WI38 (cell line): ENCODE measurements at regions not wholly inside any gene's neighbourhood (a gene's known extent, or its start where the extent isn't known, plus 50 kb on each side); places are given as distances from the start of the nearest gene placed in this dataset.

Experiments
- H3K4me3 ChIP-seq: 2 replicates; pipeline ENCODE4 v1.5.1; 2011; ENCODE audit warnings: low read depth, mild to moderate bottlenecking, control low read depth, low read length
- TF ChIP-seq, protein P1 (sequence below): IDR thresholded peaks from 2 replicates; pipeline ENCODE4 v1.5.1; 2012; ENCODE audit warnings: low read depth, mild to moderate bottlenecking, control low read depth, low read length

GRCh38 chr6:92446052-92446451, 973.3 kb downstream of the EPHA7 start:
- TF ChIP-seq, protein P1, sequence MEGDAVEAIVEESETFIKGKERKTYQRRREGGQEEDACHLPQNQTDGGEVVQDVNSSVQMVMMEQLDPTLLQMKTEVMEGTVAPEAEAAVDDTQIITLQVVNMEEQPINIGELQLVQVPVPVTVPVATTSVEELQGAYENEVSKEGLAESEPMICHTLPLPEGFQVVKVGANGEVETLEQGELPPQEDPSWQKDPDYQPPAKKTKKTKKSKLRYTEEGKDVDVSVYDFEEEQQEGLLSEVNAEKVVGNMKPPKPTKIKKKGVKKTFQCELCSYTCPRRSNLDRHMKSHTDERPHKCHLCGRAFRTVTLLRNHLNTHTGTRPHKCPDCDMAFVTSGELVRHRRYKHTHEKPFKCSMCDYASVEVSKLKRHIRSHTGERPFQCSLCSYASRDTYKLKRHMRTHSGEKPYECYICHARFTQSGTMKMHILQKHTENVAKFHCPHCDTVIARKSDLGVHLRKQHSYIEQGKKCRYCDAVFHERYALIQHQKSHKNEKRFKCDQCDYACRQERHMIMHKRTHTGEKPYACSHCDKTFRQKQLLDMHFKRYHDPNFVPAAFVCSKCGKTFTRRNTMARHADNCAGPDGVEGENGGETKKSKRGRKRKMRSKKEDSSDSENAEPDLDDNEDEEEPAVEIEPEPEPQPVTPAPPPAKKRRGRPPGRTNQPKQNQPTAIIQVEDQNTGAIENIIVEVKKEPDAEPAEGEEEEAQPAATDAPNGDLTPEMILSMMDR: no peak
- H3K4me3 ChIP-seq: no peak overlapping the region

DNA sequence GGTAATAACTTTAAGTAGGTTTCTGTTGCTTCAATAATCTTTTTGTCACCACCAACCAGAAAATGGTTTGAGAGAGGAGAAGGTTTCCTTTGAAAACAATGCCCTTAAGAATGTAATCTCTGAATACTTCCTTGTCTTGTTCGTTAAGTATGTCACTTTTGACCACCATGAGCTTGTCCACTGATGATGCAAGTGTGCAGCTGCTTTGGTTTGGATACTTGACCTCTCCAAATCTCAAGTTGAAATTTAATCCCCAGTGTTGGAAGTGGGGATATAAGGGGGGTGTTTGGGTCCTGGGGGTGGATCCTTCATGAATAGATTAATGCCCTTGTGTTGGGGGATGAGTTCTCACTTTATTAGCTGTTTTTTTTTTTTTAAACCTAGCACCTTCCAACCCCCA, 985.4 kb downstream of the EPHA7 start:
- TF ChIP-seq, protein P1: no peak
- H3K4me3 ChIP-seq: no peak overlapping the region

DNA sequence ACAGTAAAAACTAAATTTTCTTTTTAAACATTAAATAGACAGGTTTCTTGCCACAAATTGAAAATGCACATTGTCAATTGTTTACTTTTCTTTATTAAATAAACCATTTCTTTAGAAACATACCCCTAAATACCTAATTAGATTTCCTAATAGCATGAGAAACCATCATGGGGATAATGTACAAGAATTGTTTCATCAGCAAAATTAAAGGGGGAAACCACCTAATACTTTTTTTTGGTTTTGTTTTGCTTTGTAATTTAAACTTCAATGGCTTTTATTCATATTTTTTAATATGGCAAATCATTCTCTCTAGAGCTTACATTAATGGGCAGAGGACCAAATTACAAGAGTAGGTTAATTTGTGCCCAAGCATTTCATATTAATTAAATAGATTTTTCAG, 987.9 kb downstream of the EPHA7 start:
- no peak overlapping the region for H3K4me3 ChIP-seq
- TF ChIP-seq, protein P1: no peak

GRCh38 chr6:92428448-92428847, 990.9 kb downstream of the EPHA7 start:
- TF ChIP-seq, protein P1: no peak

GRCh38 chr6:92427453-92427852, 991.9 kb downstream of the EPHA7 start:
- H3K4me3 ChIP-seq: no peak overlapping the region
- TF ChIP-seq, protein P1: no peak

More at GRCh38 chr6:92428448-92428847, 990.9 kb downstream of the EPHA7 start:
- H3K4me3 ChIP-seq: no peak overlapping the region

- TF ChIP-seq, protein P1: no peak
- no peak overlapping the region for H3K4me3 ChIP-seq
Measured at GRCh38 chr6:92415656-92416055, 1003.7 kb downstream of the EPHA7 start.

DNA sequence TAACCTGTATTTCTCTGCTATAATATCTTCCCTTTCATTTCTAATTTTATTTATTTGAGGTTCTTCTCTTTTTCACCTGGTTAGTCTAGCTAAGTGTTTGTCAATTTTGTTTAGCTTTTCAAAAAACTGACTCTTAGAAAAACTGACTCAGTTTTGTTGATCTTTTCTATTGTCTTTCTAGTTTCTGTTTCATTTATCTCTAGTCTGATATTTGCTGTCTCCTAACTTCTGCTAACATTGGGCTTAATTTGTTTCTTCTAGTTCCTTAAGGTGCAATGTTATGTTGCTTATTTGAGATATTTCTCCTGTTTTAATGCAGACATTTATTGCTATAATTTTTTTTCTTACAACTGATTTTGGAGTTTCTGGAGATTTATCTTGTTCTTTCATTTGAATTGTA, 1011.0 kb downstream of the EPHA7 start:
- TF ChIP-seq, protein P1: no peak
- no peak overlapping the region for H3K4me3 ChIP-seq
